Activated CD8-positive, alpha-beta memory T cell treated with anti-CD3 and anti-CD28 coated beads for 36 hours (primary cell): ENCODE measurements at regions not wholly inside any gene's neighbourhood (a gene's known extent, or its start where the extent isn't known, plus 50 kb on each side); places are given as distances from the start of the nearest gene placed in this dataset.
"Not testable (repeated sequence)": the region's sequence is repeated elsewhere in the genome, so short reads cannot be mapped to it uniquely, and the experiment has no call there.

ENCODE experiments used
- CTCF ChIA-PET: fragments of 350-600 bp; sonication (Branson Sonifier 250); formaldehyde crosslinking; loops from one replicate; lab custom pipeline; 2021; ENCODE audit warnings: antibody characterized with exemption; lab: Charles Lee
- POLR2A ChIA-PET: fragments of 350-600 bp; sonication (Branson Sonifier 250); formaldehyde crosslinking; loops from one replicate; lab custom pipeline; 2021; ENCODE audit warnings: antibody characterized with exemption; lab: Charles Lee

DNA sequence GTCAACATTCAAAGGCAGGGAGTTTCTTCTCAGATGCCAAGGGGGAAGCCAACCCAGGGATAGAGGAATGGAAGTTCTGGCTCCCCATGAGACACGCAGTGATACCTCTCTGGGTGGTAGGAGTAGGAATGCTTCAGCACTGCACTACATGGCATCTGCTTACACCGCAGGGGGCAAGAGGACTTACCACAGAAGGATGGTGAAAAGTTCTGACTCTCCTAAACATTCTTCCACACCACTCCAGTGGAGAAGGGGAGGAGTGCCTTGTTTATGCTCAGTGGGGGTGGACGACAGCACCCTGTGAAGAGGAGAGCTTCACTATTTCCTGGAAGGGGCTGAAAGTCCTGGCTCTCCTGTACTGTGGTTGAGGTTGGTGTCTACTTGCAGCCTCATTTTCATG lies 1011.3 kb upstream of the WWC1 start:
- ChIA-PET POLR2A (no interaction called here), CTCF (interaction anchor here (0.6 kb wide), 1 partner anchor 347 kb away, joined by 4 read pairs; no protein-coding TSS in a partner anchor)

- POLR2A ChIA-PET: no interaction called here
These were observed 1009.5 kb upstream of the WWC1 start for GRCh38 chr5:167281925-167282324.

GRCh38 chr5:167283691-167284090 lies 1007.8 kb upstream of the WWC1 start:
- ChIA-PET POLR2A (no interaction called here), CTCF (no interaction called here)

More at GRCh38 chr5:167281925-167282324, 1009.5 kb upstream of the WWC1 start:
- CTCF ChIA-PET: no interaction called here

- ChIA-PET POLR2A (no interaction called here), CTCF (no interaction called here)
These were observed 1007.1 kb upstream of the WWC1 start for GRCh38 chr5:167284222-167284890.

DNA sequence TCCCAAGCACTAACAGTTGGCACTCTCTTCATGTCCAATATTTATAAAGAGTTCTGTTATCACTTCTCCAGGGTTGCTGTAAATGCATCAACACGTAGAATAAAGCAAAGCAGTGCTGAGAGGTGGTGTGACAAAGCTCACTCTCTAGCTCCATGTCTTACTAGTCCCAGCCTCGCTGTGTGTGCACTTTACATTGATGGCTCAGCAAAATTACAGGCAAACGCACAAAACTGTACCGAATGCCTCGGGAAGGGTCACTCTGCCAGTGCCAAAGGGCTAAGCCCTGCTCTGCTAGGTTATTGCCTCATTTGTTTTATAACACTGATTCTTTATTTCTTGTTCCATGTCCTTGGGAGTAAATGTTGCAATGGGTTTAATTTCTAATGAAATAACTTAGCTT lies 1005.9 kb upstream of the WWC1 start:
- ChIA-PET POLR2A (no interaction called here), CTCF (no interaction called here)

DNA sequence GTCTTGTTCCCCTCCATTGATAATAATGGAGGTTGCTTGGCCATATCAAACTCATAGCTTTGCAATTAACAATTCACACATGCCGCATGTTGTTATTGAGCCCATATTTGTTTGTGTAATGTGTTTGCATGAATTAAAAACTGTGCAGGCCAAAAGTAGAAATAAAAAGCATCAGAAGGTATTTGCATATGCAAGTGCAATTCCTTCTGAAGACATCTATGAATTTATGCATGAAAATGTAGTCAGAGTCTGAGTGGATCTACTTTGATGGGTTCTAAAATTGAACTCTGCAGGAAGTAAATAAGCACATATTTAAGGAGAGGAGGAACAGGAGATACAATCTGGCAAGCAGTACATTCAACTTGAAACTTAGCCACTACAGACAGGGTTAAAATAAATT lies 1004.6 kb upstream of the WWC1 start:
- ChIA-PET POLR2A (no interaction called here), CTCF (no interaction called here)

- CTCF ChIA-PET: no interaction called here
- POLR2A ChIA-PET: no interaction called here
These were observed 1001.0 kb upstream of the WWC1 start for GRCh38 chr5:167290478-167290877.

DNA sequence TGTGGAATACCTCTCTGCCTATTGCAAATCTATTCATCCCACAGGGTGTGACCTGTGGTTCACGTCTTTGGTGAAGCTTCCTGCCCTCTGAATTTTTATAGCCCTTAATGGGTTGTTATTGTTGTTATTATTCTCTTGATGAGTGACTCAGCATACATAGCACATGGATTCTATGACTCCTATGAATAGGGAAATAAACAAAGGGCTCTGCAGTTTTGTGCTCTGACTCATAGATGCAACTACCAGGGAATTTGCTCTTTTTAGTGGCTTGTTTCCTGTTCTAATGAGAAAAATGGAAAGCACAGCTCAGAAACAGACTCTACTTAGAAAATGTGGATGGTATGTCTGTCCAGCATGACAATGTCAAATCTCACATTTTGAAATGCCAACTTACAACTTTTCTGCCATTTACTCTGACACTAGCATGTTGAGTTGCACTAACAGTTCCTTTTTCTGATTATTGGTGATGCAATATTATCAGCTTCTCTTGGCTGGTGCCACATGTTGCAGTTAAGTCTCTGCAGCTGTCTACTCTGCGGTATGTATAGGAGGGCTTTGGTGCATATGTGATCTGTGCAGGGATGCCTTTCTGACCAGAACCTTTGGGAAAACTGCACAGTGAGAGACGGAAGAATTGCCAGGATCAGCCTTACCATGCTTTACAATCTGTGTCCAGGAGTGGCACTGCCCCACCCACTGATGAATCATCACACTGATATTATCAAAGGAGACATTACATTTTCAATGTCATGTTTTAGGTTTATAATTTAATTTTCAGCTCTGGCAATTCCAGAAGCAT lies 996.4 kb upstream of the WWC1 start:
- CTCF ChIA-PET: no interaction called here
- POLR2A ChIA-PET: no interaction called here

GRCh38 chr5:167295681-167296005 lies 995.8 kb upstream of the WWC1 start:
- ChIA-PET POLR2A (no interaction called here), CTCF (no interaction called here)

- POLR2A ChIA-PET: no interaction called here
- CTCF ChIA-PET: no interaction called here
These were observed 995.4 kb upstream of the WWC1 start for GRCh38 chr5:167296066-167296465.

DNA sequence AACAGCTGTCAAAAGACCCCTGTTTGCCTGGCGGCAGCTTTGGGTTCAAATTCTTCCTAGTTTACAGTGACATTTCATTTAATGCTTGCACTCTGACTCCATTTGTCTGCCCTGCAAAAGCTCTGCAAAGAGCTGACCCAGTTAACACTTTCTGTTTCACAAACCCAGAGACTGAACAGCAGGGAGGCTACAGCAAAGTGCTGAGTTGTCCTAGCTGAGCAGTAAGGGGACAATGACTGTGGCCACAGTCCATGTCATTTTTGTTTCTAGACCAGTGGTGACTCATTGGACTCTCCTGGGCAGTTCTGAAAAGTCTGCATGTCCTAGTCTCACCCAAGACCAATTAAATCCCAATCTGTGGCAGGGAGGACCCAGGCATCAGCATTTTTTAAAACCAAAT lies 994.8 kb upstream of the WWC1 start:
- ChIA-PET CTCF (no interaction called here), POLR2A (no interaction called here)

DNA sequence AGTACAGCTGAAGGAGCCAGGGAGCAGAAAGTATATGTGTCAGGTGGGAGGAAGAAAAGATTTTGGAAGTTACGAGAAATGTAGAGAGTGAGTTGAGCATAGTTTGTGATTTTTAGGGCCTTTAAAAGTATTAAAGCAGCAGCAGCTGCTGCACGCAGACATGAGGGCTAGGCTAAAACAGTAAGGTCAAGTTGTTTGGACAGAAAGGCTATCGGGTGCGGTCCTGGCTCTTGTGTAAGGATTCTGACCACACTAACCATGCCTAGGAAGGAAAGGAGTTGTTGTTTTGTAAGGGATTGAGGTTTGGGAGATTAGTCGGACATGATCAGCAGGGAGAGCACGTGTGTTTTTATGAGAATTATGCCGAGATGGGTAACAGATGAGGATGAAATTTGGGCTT lies 991.6 kb upstream of the WWC1 start:
- POLR2A ChIA-PET: not testable (repeated sequence)

DNA sequence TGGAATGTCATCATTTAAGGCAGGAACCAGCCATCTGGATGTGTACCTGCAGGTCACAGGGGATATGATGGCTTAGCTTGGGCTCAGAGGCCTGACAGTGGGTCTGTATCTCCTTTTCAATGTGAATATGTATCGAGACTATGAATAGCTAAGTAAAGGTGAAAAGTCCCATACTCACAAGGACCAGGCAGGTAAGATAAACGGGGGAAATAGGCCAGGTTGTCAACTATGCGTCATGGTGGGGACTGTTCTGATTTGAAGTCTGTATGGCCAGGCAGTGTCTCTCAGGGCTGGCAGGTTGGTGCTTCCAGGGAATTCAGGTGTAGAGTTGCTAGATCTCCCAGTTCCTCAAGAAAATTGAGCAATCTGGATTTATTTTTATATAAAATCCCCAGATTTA lies 987.9 kb upstream of the WWC1 start:
- CTCF ChIA-PET: no interaction called here
- POLR2A ChIA-PET: no interaction called here

More for the DNA sequence above, 991.6 kb upstream of the WWC1 start:
- CTCF ChIA-PET: not testable (repeated sequence)

GRCh38 chr5:167304834-167305469 lies 986.5 kb upstream of the WWC1 start:
- CTCF ChIA-PET: no interaction called here
- POLR2A ChIA-PET: no interaction called here

- ChIA-PET CTCF (no interaction called here), POLR2A (no interaction called here)
These were observed 985.7 kb upstream of the WWC1 start for GRCh38 chr5:167305591-167306213.

GRCh38 chr5:167307042-167307441 lies 984.4 kb upstream of the WWC1 start:
- ChIA-PET POLR2A (no interaction called here), CTCF (no interaction called here)

GRCh38 chr5:167308466-167308865 lies 983.0 kb upstream of the WWC1 start:
- ChIA-PET POLR2A (no interaction called here), CTCF (no interaction called here)

GRCh38 chr5:167309941-167310517 lies 981.4 kb upstream of the WWC1 start:
- POLR2A ChIA-PET: no interaction called here
- CTCF ChIA-PET: no interaction called here

- CTCF ChIA-PET: no interaction called here
- POLR2A ChIA-PET: no interaction called here
These were observed 980.1 kb upstream of the WWC1 start for GRCh38 chr5:167311340-167311739.

- ChIA-PET POLR2A (no interaction called here), CTCF (no interaction called here)
These were observed 979.2 kb upstream of the WWC1 start for GRCh38 chr5:167312225-167312624.
